ENCODE measurements at regions not wholly inside any gene's neighbourhood (a gene's known extent, or its start where the extent isn't known, plus 50 kb on each side); places are given as distances from the start of the nearest gene placed in this dataset.
A peak's percentile ranks its signal among the peaks of the same experiment; 100 is the strongest.

DNA sequence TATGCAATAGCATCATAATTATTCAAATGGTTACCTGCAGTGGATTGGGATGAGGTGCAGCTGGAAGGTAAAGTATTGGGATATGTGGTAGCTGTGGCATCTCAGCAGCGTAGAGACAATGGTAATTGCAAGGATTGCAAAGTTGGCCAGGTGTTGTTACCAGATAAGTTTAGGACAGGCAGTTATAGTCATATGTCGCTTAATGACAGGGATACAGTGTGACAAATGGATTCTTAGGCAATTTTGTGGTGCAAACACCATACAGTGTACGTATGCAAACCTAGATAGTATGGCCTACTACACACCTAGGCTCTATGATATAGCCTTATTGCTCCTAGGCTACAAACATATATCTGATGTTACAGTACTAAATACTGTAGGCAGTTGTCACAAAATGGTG, 163.5 kb upstream of the LYZL2 start:
- DNase-seq (ENCODE audit: low read depth), result no peak
- H3K4me3 ChIP-seq (replicated peaks; ENCODE audit: low read depth, low read length), result no peak overlapping the region
- TF ChIP-seq, protein P1, sequence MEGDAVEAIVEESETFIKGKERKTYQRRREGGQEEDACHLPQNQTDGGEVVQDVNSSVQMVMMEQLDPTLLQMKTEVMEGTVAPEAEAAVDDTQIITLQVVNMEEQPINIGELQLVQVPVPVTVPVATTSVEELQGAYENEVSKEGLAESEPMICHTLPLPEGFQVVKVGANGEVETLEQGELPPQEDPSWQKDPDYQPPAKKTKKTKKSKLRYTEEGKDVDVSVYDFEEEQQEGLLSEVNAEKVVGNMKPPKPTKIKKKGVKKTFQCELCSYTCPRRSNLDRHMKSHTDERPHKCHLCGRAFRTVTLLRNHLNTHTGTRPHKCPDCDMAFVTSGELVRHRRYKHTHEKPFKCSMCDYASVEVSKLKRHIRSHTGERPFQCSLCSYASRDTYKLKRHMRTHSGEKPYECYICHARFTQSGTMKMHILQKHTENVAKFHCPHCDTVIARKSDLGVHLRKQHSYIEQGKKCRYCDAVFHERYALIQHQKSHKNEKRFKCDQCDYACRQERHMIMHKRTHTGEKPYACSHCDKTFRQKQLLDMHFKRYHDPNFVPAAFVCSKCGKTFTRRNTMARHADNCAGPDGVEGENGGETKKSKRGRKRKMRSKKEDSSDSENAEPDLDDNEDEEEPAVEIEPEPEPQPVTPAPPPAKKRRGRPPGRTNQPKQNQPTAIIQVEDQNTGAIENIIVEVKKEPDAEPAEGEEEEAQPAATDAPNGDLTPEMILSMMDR (IDR thresholded peaks at IDR 0.05; ENCODE audit: low read length, missing control alignments), result no peak

GRCh38 chr10:30792025-30792424, 162.5 kb upstream of the LYZL2 start:
- DNase-seq (ENCODE audit: low read depth), result no peak
- no peak overlapping the region for H3K4me3 ChIP-seq (replicated peaks; ENCODE audit: low read depth, low read length)
- TF ChIP-seq, protein P1 (IDR thresholded peaks at IDR 0.05; ENCODE audit: low read length, missing control alignments), result no peak

- H3K4me3 ChIP-seq (replicated peaks; ENCODE audit: low read depth, low read length), result no peak overlapping the region
- TF ChIP-seq, protein P1 (IDR thresholded peaks at IDR 0.05; ENCODE audit: low read length, missing control alignments), result no peak
- no peak for DNase-seq (ENCODE audit: low read depth)
Observed at GRCh38 chr10:30791197-30791611, 161.7 kb upstream of the LYZL2 start.

DNA sequence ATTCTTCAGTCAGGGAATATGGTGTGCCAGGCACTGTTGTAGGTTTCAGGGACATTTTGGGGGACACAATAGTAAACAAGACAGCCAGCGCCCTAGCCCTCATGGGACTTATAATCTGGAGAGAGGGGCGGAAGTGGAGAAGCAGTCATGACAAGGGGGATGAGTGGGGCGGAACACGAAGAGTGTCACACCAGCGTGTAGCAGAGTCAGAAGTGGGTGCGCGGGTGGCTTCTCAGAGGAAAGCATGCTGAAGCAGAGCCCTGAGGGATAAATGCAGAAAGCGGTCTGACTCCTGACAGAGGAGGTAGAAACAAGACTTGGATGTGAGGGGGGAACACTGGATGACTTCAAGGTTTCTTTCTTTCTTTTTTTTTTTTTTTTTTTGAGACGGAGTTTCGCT, 160.3 kb upstream of the LYZL2 start:
- no peak overlapping the region for H3K4me3 ChIP-seq (replicated peaks; ENCODE audit: low read depth, low read length)
- TF ChIP-seq, protein P1 (IDR thresholded peaks at IDR 0.05; ENCODE audit: low read length, missing control alignments), result no peak
- DNase-seq (ENCODE audit: low read depth), result no peak

- TF ChIP-seq, protein P1 (IDR thresholded peaks at IDR 0.05; ENCODE audit: low read length, missing control alignments), result no peak
- H3K4me3 ChIP-seq (replicated peaks; ENCODE audit: low read depth, low read length), result no peak overlapping the region
- peak; percentile 47 for DNase-seq (ENCODE audit: low read depth)
Observed at GRCh38 chr10:30788307-30788706, 158.8 kb upstream of the LYZL2 start.

- H3K4me3 ChIP-seq (replicated peaks; ENCODE audit: low read depth, low read length), result no peak overlapping the region
- TF ChIP-seq, protein P1 (IDR thresholded peaks at IDR 0.05; ENCODE audit: low read length, missing control alignments), result no peak
- DNase-seq (ENCODE audit: low read depth), result no peak
Observed at GRCh38 chr10:30786906-30787305, 157.4 kb upstream of the LYZL2 start.

- no peak overlapping the region for H3K4me3 ChIP-seq (replicated peaks; ENCODE audit: low read depth, low read length)
- no peak for DNase-seq (ENCODE audit: low read depth)
- TF ChIP-seq, protein P1 (IDR thresholded peaks at IDR 0.05; ENCODE audit: low read length, missing control alignments), result no peak
Observed at GRCh38 chr10:30786131-30786530, 156.6 kb upstream of the LYZL2 start.

Measured in fibroblast of pulmonary artery (primary cell).